Ishikawa (cell line): ENCODE measurements at regions not wholly inside any gene's neighbourhood (a gene's known extent, or its start where the extent isn't known, plus 50 kb on each side); places are given as distances from the start of the nearest gene placed in this dataset.

Source experiments
- TAF1 ChIP-seq: IDR thresholded peaks from 2 replicates; pipeline ENCODE4 v1.6.1; 2012; ENCODE audit warnings: low read depth, mild to moderate bottlenecking
- YY1 ChIP-seq: IDR thresholded peaks from 2 replicates; pipeline ENCODE4 v1.6.1; 2012; ENCODE audit warnings: low read depth

DNA sequence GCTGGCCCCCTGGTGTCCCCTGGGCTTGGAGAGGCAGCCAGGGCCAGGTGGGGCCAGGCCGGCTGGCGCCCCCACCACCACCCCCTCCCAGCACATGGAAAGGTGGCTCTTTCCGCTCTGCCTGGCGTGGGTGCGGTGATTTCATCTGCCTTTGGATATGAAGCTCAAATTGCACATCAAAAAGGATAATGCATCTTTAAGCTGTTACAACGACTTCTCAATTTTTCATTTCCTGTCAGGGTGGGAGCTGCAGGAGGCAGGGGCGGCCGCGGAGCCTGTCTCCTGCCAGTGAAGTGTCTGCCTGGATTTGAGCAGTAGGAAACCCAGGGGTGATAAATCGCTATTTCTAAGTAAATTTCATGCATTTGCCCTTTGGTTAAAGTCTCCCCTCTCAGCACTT is 169.2 kb upstream of the MVB12B start:
- TF ChIP-seq TAF1 (no peak), YY1 (no peak)
